ENCODE measurements at regions not wholly inside any gene's neighbourhood (a gene's known extent, or its start where the extent isn't known, plus 50 kb on each side); places are given as distances from the start of the nearest gene placed in this dataset.

- Histone ChIP-seq H4K91ac (ENCODE audit: insufficient read length, low read depth, low read length) (no peak overlapping the region), H4K8ac (replicated peaks; ENCODE audit: insufficient read length, low read depth, low read length) (no peak overlapping the region), H3K23ac (ENCODE audit: insufficient read length, low read depth, low read length) (no peak overlapping the region), H3K18ac (ENCODE audit: insufficient read length, low read depth, low read length) (no peak overlapping the region), H2BK15ac (ENCODE audit: low read depth, low read length) (no peak overlapping the region), H3K27me3 (ENCODE audit: insufficient read depth, low read length) (no peaks in the 10 kb centered on the region), H3K4me1 (ENCODE audit: insufficient read depth, low read length) (no peaks in the 10 kb centered on the region), H4K5ac (ENCODE audit: insufficient read length, low read depth, low read length) (no peak overlapping the region), H3K9ac (ENCODE audit: extremely low read depth, insufficient read length, low read length) (no peak overlapping the region), H2AFZ (ENCODE audit: low read length) (no peak overlapping the region), H3K9me3 (ENCODE audit: control insufficient read depth, low read depth, low read length) (no peaks in the 10 kb centered on the region), H4K20me1 (ENCODE audit: control insufficient read depth, insufficient read depth, insufficient read length) (no peaks in the 10 kb centered on the region), H3K4me2 (ENCODE audit: insufficient read depth, insufficient read length, low read length) (no peak overlapping the region), H2BK5ac (ENCODE audit: insufficient read length, low read length) (no peak overlapping the region), H3K56ac (ENCODE audit: insufficient read length, low read depth, low read length) (no peak overlapping the region), H2BK12ac (ENCODE audit: insufficient read length, low read depth, low read length) (no peak overlapping the region), H3K79me1 (ENCODE audit: insufficient read depth, low read depth, low read length, poor library complexity, severe bottlenecking) (no peaks in the 10 kb centered on the region), H2AK5ac (ENCODE audit: insufficient read length, low read length) (no peak overlapping the region), H2BK20ac (ENCODE audit: low read depth, low read length, poor library complexity, severe bottlenecking) (no peak overlapping the region), H3K79me2 (ENCODE audit: insufficient read depth, low read length) (no peaks in the 10 kb centered on the region), H2BK120ac (ENCODE audit: low read depth, low read length, poor library complexity, severe bottlenecking) (no peak overlapping the region), H3K23me2 (ENCODE audit: insufficient read length, low read depth, low read length, poor library complexity, severe bottlenecking) (no peaks in the 10 kb centered on the region), H3K4ac (ENCODE audit: low read depth, low read length) (no peak overlapping the region), H3T11ph (ENCODE audit: low read length) (no peak overlapping the region), H3K14ac (ENCODE audit: insufficient read depth, low read length) (no peak overlapping the region), H3K27ac (ENCODE audit: insufficient read length, low read depth, low read length) (no peak overlapping the region)
- H3K4me3 Mint-ChIP-seq: no peak overlapping the region
- peaks cover 0 to 3% of the 10 kb centered on the region in 2 experiments; a peak in 3 of 5 replicates for H3K9me3 Mint-ChIP-seq
- peaks cover 0 to 4% (median 0%) of the 10 kb centered on the region in 3 experiments; a peak in 2 of 7 replicates for H3K36me3 Mint-ChIP-seq (ENCODE audit: insufficient read depth in 1 of 3, low read depth in 3 of 3)
- H3K27ac Mint-ChIP-seq: no peak overlapping the region
- no peak for TF ChIP-seq CTCF (conservative IDR thresholded peaks at IDR 0.05)
- H3K27me3 Mint-ChIP-seq (ENCODE audit: low read depth): no peaks in the 10 kb centered on the region
- no peaks in the 10 kb centered on the region for H3K4me1 Mint-ChIP-seq
- no peak for DNase-seq
Observed at GRCh38 chr2:155755481-155755880, 577.0 kb downstream of the NR4A2 start.

Data from H9 (cell line).